HepG2 (cell line): ENCODE measurements at regions not wholly inside any gene's neighbourhood (a gene's known extent, or its start where the extent isn't known, plus 50 kb on each side); places are given as distances from the start of the nearest gene placed in this dataset.

ENCODE experiments used
- ATAC-seq: fragments of 200-7000 bp; cut with Tn5 transposase; 3 replicates; pipeline ENCODE4 v1.9.1; 2020; ENCODE audit warnings: mild to moderate bottlenecking, moderate library complexity
- BruUV-seq: library from RNA; stranded (reverse); fragments of 400-500 nt; replicated peaks from 2 replicates; lab custom pipeline; 2021; lab: Mats Ljungman, UMichigan
- CTCF ChIA-PET: fragments of 300-600 bp; formaldehyde crosslinking; extraction: SDS; loops from one replicate; lab custom pipeline; 2021; ENCODE audit warnings: low total read pairs, inconsistent platforms, low intra/inter-chr PET ratio; lab: Yijun Ruan, JAX
- POLR2A ChIA-PET: fragments of 350-600 bp; sonication (Branson Sonifier 250); formaldehyde crosslinking; loops from one replicate; lab custom pipeline; 2020; ENCODE audit warnings: antibody characterized with exemption, inconsistent platforms; lab: Yijun Ruan, JAX
- DNase-seq: peaks from one replicate; pipeline ENCODE4 v3.0.0-alpha.2; 2015; ENCODE audit warnings: low spot score
- FAIRE-seq: peaks from 3 replicates; lab custom pipeline; 2011; peaks lifted over from hg19 to GRCh38; lab: Jason Lieb, UNC
- H2AFZ ChIP-seq: one replicate; pipeline ENCODE4 v1.6.1; 2011; ENCODE audit warnings: low read length, inconsistent platforms
- H3K27ac ChIP-seq: fragments of 300-600 bp; 3 replicates; pipeline ENCODE4 v1.8.0; 2011; ENCODE audit warnings: mixed run types, mild to moderate bottlenecking, mixed read lengths, low read length, inconsistent platforms; ENCODE audit not compliant: insufficient read depth; ENCODE audit errors: extremely low read length
- H3K27me3 ChIP-seq, 2 experiments: fragments of 200-600 bp in 1 of 2; 2 replicates in 1 of 2; 3 replicates in 1 of 2; pipeline versions ENCODE4 v1.6.0 to v1.8.0; 2011; ENCODE audit warnings: low read length in 2 of 2, mild to moderate bottlenecking in 2 of 2, moderate library complexity in 2 of 2, inconsistent platforms in 1 of 2; ENCODE audit not compliant: insufficient read depth in 2 of 2, control insufficient read depth in 1 of 2
- H3K36me3 ChIP-seq, 2 experiments: fragments of 200-600 bp in 1 of 2; replicated peaks in 1 of 2; 2 replicates in 1 of 2; 3 replicates in 1 of 2; pipeline versions ENCODE4 v1.5.1 to v1.8.0; 2011; ENCODE audit warnings: low read length in 2 of 2, inconsistent platforms in 1 of 2; ENCODE audit not compliant: insufficient read depth in 2 of 2, control insufficient read depth in 1 of 2
- H3K4me1 ChIP-seq: 2 replicates; pipeline ENCODE4 v1.5.1; 2012; ENCODE audit warnings: low read length, inconsistent platforms; ENCODE audit not compliant: insufficient read depth
- H3K4me2 ChIP-seq: 2 replicates; pipeline ENCODE4 v1.6.0; 2011; ENCODE audit warnings: low read depth, low read length, inconsistent platforms
- H3K4me3 ChIP-seq, 3 experiments: fragments of 200-600 bp in 1 of 3; sonication (generic), shearing (Covaris generic) in 1 of 3; replicated peaks in 1 of 3; 2 replicates each; pipeline ENCODE4 v1.5.1; 2011 to 2016; ENCODE audit warnings: low read length in 3 of 3, inconsistent platforms in 2 of 3, low read depth in 2 of 3, mild to moderate bottlenecking in 2 of 3, control low read depth in 1 of 3, mixed read lengths in 1 of 3; ENCODE audit not compliant: insufficient read depth in 1 of 3
- H3K79me2 ChIP-seq: one replicate; pipeline ENCODE4 v1.6.1; 2011; ENCODE audit warnings: low read length, inconsistent platforms; ENCODE audit not compliant: insufficient read depth
- H3K9ac ChIP-seq: 2 replicates; pipeline ENCODE4 v1.6.0; 2011; ENCODE audit warnings: mild to moderate bottlenecking, low read depth, low read length, inconsistent platforms; ENCODE audit not compliant: insufficient read depth
- H3K9me3 ChIP-seq: 2 replicates; pipeline ENCODE4 v1.5.1; 2012; ENCODE audit warnings: mild to moderate bottlenecking, low read length
- H4K20me1 ChIP-seq: 2 replicates; pipeline ENCODE4 v1.6.0; 2011; ENCODE audit warnings: inconsistent platforms, mild to moderate bottlenecking, low read length, moderate library complexity; ENCODE audit not compliant: insufficient read depth
- GABPB1 ChIP-seq: IDR thresholded peaks from 2 replicates; pipeline ENCODE4 v1.6.1; 2016; ENCODE audit warnings: mild to moderate bottlenecking, missing genetic modification reagents, moderate library complexity, missing compliant biosample characterization
- TERF1 ChIP-seq: sonication (generic); formaldehyde crosslinking; IDR thresholded peaks from 2 replicates; pipeline ENCODE4 v1.8.0; 2022; ENCODE audit warnings: mild to moderate bottlenecking, missing genetic modification reagents, moderate library complexity
- ZBTB33 ChIP-seq: sonication (generic); formaldehyde crosslinking; IDR thresholded peaks from 2 replicates; pipeline ENCODE4 v1.4.0; 2020; ENCODE audit warnings: missing genetic modification reagents
- ZNF777 ChIP-seq: sonication (generic); formaldehyde crosslinking; IDR thresholded peaks from 2 replicates; pipeline ENCODE4 v1.4.0; 2020; ENCODE audit warnings: missing genetic modification reagents
- WGBS: methylation state at CpG from one replicate; pipeline ENCODE4 v1.1.6; 2017; ENCODE audit warnings: low lambda C conversion rate; 5-methylcytosine and 5-hydroxymethylcytosine counted together
- in situ Hi-C: cut with HindIII; loops from 2 replicates; pipeline ENCODE4 v1.10.0; 2017; ENCODE audit warnings: low pct_unique_long_range_greater_than_20kb; ENCODE audit not compliant: extremely low pct_ligation_motif_present
- intact Hi-C: fragments of 100-400 bp; cut with micrococcal nuclease; formaldehyde crosslinking; loops from one replicate; pipeline ENCODE4 v1.10.0; 2022; ENCODE audit not compliant: unreplicated experiment
- TF ChIP-seq, protein P1 (sequence below): sonication (generic); formaldehyde crosslinking; IDR thresholded peaks from 2 replicates; pipeline ENCODE4 v1.5.0; 2020; ENCODE audit warnings: mild to moderate bottlenecking, missing genetic modification reagents, moderate library complexity
- TF ChIP-seq, protein P2 (sequence below), 2 experiments: sonication (generic) in 1 of 2; formaldehyde crosslinking in 1 of 2; IDR thresholded peaks; 2 replicates each; pipeline versions ENCODE4 v1.6.1 to v1.9.0; 2014 to 2022; ENCODE audit warnings: antibody characterized with exemption in 1 of 2, borderline replicate concordance in 1 of 2, inconsistent platforms in 1 of 2, low read depth in 1 of 2, missing genetic modification reagents in 1 of 2

- TF ChIP-seq TERF1 (CRISPR knock-in tag): no peak
These were observed 252.4 kb upstream of the CPNE8 start (continued) for GRCh38 chr12:39157696-39158342.

DNA sequence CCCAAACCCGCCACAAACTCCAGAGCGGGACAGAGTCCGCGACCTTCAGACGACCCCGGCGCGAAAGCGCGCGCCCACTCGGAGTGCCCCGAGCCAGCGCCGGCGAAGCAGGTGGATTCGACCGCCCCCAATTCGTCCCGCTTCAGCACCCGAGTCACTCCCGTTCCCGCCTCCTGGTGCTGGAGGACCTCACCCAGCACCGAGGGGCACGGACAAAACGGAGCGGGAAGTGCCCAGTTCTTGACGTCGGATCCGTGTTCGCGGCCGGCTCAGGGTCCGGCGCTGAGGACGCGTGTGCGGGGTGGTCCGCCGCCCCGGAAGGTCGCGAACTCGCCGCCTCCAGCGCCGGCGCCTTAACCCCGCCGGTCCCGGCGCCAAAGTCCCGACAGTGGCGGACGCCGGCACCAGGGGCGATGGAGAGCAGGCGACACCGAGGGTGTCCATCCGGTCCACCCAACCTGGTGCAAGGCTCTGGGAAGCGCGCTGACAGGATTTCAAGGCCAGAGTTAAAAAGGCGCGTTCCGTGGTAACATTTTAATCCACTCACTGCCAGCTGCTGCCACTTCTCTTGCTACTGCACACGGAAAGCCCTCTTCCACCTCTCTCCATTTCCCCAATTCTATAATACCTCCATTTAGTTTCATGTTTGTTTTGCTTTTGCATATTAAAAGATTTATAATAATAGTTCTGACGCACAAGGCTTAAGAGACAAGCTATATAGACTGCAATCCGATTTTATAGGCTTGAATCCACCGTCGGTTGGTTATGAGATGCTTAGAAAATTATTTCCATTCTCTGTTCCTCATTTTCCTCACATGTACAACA lies 240.0 kb upstream of the CPNE8 start:
- in situ Hi-C loops: no loop called here
- no peaks in the 10 kb centered on the region for H3K36me3 ChIP-seq
- H3K9me3 ChIP-seq: peaks cover 10% of the 10 kb centered on the region; the same call in 1 of the 2 replicates
- no TSS peak for BruUV-seq
- ChIA-PET CTCF (no interaction called here), POLR2A (no interaction called here)
- intact Hi-C loops: no loop called here
- TF ChIP-seq GABPB1 (CRISPR knock-in tag): peak; percentile 22; the same call in 1 of the 2 replicates
- TF ChIP-seq, protein P1, sequence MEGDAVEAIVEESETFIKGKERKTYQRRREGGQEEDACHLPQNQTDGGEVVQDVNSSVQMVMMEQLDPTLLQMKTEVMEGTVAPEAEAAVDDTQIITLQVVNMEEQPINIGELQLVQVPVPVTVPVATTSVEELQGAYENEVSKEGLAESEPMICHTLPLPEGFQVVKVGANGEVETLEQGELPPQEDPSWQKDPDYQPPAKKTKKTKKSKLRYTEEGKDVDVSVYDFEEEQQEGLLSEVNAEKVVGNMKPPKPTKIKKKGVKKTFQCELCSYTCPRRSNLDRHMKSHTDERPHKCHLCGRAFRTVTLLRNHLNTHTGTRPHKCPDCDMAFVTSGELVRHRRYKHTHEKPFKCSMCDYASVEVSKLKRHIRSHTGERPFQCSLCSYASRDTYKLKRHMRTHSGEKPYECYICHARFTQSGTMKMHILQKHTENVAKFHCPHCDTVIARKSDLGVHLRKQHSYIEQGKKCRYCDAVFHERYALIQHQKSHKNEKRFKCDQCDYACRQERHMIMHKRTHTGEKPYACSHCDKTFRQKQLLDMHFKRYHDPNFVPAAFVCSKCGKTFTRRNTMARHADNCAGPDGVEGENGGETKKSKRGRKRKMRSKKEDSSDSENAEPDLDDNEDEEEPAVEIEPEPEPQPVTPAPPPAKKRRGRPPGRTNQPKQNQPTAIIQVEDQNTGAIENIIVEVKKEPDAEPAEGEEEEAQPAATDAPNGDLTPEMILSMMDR (CRISPR knock-in tag): peak; percentile 15; the same call in 1 of the 2 replicates
- no peak for TF ChIP-seq ZNF777 (CRISPR knock-in tag)
- TF ChIP-seq, protein P2, sequence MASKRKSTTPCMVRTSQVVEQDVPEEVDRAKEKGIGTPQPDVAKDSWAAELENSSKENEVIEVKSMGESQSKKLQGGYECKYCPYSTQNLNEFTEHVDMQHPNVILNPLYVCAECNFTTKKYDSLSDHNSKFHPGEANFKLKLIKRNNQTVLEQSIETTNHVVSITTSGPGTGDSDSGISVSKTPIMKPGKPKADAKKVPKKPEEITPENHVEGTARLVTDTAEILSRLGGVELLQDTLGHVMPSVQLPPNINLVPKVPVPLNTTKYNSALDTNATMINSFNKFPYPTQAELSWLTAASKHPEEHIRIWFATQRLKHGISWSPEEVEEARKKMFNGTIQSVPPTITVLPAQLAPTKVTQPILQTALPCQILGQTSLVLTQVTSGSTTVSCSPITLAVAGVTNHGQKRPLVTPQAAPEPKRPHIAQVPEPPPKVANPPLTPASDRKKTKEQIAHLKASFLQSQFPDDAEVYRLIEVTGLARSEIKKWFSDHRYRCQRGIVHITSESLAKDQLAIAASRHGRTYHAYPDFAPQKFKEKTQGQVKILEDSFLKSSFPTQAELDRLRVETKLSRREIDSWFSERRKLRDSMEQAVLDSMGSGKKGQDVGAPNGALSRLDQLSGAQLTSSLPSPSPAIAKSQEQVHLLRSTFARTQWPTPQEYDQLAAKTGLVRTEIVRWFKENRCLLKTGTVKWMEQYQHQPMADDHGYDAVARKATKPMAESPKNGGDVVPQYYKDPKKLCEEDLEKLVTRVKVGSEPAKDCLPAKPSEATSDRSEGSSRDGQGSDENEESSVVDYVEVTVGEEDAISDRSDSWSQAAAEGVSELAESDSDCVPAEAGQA (IDR thresholded peaks at IDR 0.05; ENCODE audit: low read depth): no peak
- TF ChIP-seq, protein P2 (CRISPR knock-in tag; IDR thresholded peaks at IDR 0.05; ENCODE audit: borderline replicate concordance): no peak
- TF ChIP-seq ZBTB33 (CRISPR knock-in tag): peak; percentile 34; the same call in 1 of the 2 replicates
- ATAC-seq: peak; percentile 65
- DNase-seq: no peak
- no peaks in the 10 kb centered on the region for H3K79me2 ChIP-seq
- no peaks in the 10 kb centered on the region for H3K4me1 ChIP-seq
- H3K4me3 ChIP-seq: no peak overlapping the region
- no peak overlapping the region for H3K4me2 ChIP-seq
- WGBS: 60% methylated on average over 54 of the region's 70 CpGs
- no peaks in the 10 kb centered on the region for H4K20me1 ChIP-seq
- no peak overlapping the region for H2AFZ ChIP-seq
- H3K27me3 ChIP-seq: no peaks in the 10 kb centered on the region
- no peak for FAIRE-seq
- H3K9ac ChIP-seq: no peak overlapping the region
- H3K27ac ChIP-seq: no peak overlapping the region
